ENCODE measurements at regions not wholly inside any gene's neighbourhood (a gene's known extent, or its start where the extent isn't known, plus 50 kb on each side); places are given as distances from the start of the nearest gene placed in this dataset.
A peak's percentile ranks its signal among the peaks of the same experiment; 100 is the strongest.

DNA sequence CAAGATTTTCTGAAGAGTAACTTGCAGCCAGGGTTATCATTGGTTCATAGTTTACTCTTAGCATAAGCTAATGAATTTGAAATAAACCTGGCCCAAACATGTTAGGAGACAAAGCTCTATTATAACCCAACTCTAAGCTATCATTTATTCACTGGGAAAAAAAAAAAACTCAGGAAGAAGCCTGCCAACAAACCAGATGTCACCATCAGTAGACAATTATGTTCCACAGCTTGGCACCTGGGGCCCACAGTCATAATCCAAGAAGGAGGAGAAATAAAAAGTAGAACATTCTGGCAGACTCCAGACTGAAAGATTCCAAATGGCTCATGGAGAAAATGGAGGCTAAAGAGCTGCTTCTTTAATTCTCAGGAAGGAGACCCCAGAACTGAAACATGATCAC is 100.0 kb upstream of the CNR1 start:
- Histone ChIP-seq H3K79me1 (ENCODE audit: low read depth, low read length) (no peaks in the 10 kb centered on the region), H2BK5ac (ENCODE audit: low read length) (no peak overlapping the region), H3K27me3 (ENCODE audit: control insufficient read depth in 3 of 3, insufficient read depth in 3 of 3, low read depth in 1 of 3, low read length in 3 of 3) (no peaks in the 10 kb centered on the region), H2AFZ (ENCODE audit: low read length) (no peak overlapping the region), H3K4me2 (ENCODE audit: insufficient read depth, low read length, poor library complexity, severe bottlenecking) (no peak overlapping the region), H3K9me3 (replicated peaks in 1 of 2; ENCODE audit: control insufficient read depth in 2 of 2, insufficient read depth in 1 of 2, low read depth in 1 of 2, low read length in 2 of 2) (no peaks in the 10 kb centered on the region), H3K23ac (ENCODE audit: low read depth, low read length, poor library complexity) (no peak overlapping the region), H3K14ac (ENCODE audit: low read length) (no peak overlapping the region), H4K91ac (ENCODE audit: low read depth, low read length, poor library complexity) (no peak overlapping the region), H2BK120ac (ENCODE audit: low read depth, low read length) (no peak overlapping the region), H3K27ac (replicated peaks; ENCODE audit: low read length) (no peak overlapping the region), H3K4me1 (ENCODE audit: control insufficient read depth in 2 of 2, insufficient read depth in 1 of 2, low read depth in 1 of 2, low read length in 2 of 2) (peaks cover 0 to 7% of the 10 kb centered on the region in 2 donors), H3K36me3 (replicated peaks in 1 of 2; ENCODE audit: control insufficient read depth in 2 of 2, insufficient read depth in 2 of 2, low read length in 2 of 2) (no peaks in the 10 kb centered on the region), H3K4me3 (ENCODE audit: low read length in 2 of 2) (no peak overlapping the region), H3K4ac (ENCODE audit: low read length) (no peak overlapping the region), H2AK5ac (ENCODE audit: low read depth, low read length) (no peak overlapping the region), H2BK12ac (ENCODE audit: low read length) (no peak overlapping the region), H3K9ac (ENCODE audit: low read depth, low read length, poor library complexity) (no peak overlapping the region), H3K18ac (ENCODE audit: low read length) (no peak overlapping the region), H2BK15ac (ENCODE audit: low read length) (no peak overlapping the region), H4K8ac (ENCODE audit: low read depth, low read length) (no peak overlapping the region)
- DNase-seq (ENCODE audit: low spot score), result no peak

DNA sequence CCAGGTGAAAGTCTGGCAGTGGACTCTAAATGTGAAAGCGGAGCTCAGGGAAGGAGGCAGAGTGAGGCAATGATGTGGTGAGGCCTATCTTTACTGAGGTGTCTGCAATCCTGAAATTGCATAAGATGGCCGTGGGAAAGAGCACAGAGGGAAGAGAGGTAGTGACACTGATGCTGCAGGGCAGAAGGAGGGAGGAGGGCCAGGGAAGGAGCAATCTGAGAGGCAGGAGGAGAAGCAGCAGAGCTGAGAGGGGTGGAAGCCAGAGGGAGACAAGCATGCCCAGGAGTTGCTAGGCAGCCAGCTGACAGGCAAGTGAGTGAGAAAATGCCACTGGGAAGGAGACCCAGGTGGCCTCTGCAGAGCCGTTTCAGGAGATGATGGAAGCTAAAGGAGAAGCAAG is 97.4 kb upstream of the CNR1 start:
- WGBS, 2 donors (ENCODE audit: extremely low coverage in 2 of 2, insufficient read length in 2 of 2, insufficient replicate concordance in 1 of 2), result no CpG with 5 or more reads among the region's 3 CpGs
- Histone ChIP-seq H4K91ac (ENCODE audit: low read depth, low read length, poor library complexity) (no peak overlapping the region), H3K18ac (ENCODE audit: low read length) (peak overlapping the region; percentile 13), H3K9ac (ENCODE audit: low read depth, low read length, poor library complexity) (no peak overlapping the region), H3K4me1 (ENCODE audit: control insufficient read depth in 2 of 2, insufficient read depth in 1 of 2, low read depth in 1 of 2, low read length in 2 of 2) (peaks cover 0 to 5% of the 10 kb centered on the region in 2 donors), H2BK120ac (ENCODE audit: low read depth, low read length) (no peak overlapping the region), H3K4ac (ENCODE audit: low read length) (no peak overlapping the region), H2AFZ (ENCODE audit: low read length) (no peak overlapping the region), H3K27me3 (ENCODE audit: control insufficient read depth in 3 of 3, insufficient read depth in 3 of 3, low read depth in 1 of 3, low read length in 3 of 3) (no peaks in the 10 kb centered on the region), H2BK5ac (ENCODE audit: low read length) (no peak overlapping the region), H2BK12ac (ENCODE audit: low read length) (no peak overlapping the region), H2BK15ac (ENCODE audit: low read length) (no peak overlapping the region), H3K79me1 (ENCODE audit: low read depth, low read length) (no peaks in the 10 kb centered on the region), H3K23ac (ENCODE audit: low read depth, low read length, poor library complexity) (no peak overlapping the region), H4K8ac (ENCODE audit: low read depth, low read length) (no peak overlapping the region), H3K4me3 (ENCODE audit: low read length in 2 of 2) (no peak overlapping the region), H3K9me3 (replicated peaks in 1 of 2; ENCODE audit: control insufficient read depth in 2 of 2, insufficient read depth in 1 of 2, low read depth in 1 of 2, low read length in 2 of 2) (no peaks in the 10 kb centered on the region), H3K27ac (replicated peaks; ENCODE audit: low read length) (no peak overlapping the region), H3K4me2 (ENCODE audit: insufficient read depth, low read length, poor library complexity, severe bottlenecking) (no peak overlapping the region), H2AK5ac (ENCODE audit: low read depth, low read length) (no peak overlapping the region), H3K14ac (ENCODE audit: low read length) (no peak overlapping the region), H3K36me3 (replicated peaks in 1 of 2; ENCODE audit: control insufficient read depth in 2 of 2, insufficient read depth in 2 of 2, low read length in 2 of 2) (no peaks in the 10 kb centered on the region)
- DNase-seq (ENCODE audit: low spot score), result no peak

DNA sequence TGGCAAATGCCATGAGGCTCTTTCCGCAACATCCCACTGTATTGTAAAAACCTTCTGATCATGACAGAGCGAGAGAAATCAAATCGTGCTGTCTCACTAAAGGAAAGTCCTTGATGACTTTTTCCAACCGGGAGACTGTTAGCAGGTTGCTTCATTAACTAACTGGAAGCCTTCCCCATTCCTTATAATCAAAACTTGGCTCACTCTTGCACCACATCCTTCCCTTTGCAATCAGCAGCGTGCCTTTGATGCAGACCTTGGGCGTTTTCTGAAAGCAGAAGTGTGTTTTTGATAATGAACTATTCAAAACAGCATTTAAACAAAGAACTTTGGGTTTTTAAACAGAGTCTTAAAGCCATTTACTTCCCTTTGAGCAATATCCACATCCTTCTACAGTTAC is 96.2 kb upstream of the CNR1 start:
- no peaks in the 10 kb centered on the region for H3K36me3 ChIP-seq (replicated peaks in 1 of 2; ENCODE audit: control insufficient read depth in 2 of 2, insufficient read depth in 2 of 2, low read length in 2 of 2)
- no peak overlapping the region for H2BK12ac ChIP-seq (ENCODE audit: low read length)
- no peak for DNase-seq (ENCODE audit: low spot score)
- H4K91ac ChIP-seq (ENCODE audit: low read depth, low read length, poor library complexity), result no peak overlapping the region
- no peak overlapping the region for H4K8ac ChIP-seq (ENCODE audit: low read depth, low read length)
- no peak overlapping the region for H3K4ac ChIP-seq (ENCODE audit: low read length)
- H3K4me1 ChIP-seq (ENCODE audit: control insufficient read depth in 2 of 2, insufficient read depth in 1 of 2, low read depth in 1 of 2, low read length in 2 of 2), result peaks cover 0 to 3% of the 10 kb centered on the region in 2 donors
- no peak overlapping the region for H2AFZ ChIP-seq (ENCODE audit: low read length)
- H3K23ac ChIP-seq (ENCODE audit: low read depth, low read length, poor library complexity), result no peak overlapping the region
- no peak overlapping the region for H3K14ac ChIP-seq (ENCODE audit: low read length)
- H3K4me2 ChIP-seq (ENCODE audit: insufficient read depth, low read length, poor library complexity, severe bottlenecking), result no peak overlapping the region
- no CpG with 5 or more reads among the region's 6 CpGs for WGBS, 2 donors (ENCODE audit: extremely low coverage in 2 of 2, insufficient read length in 2 of 2, insufficient replicate concordance in 1 of 2)
- H3K9ac ChIP-seq (ENCODE audit: low read depth, low read length, poor library complexity), result no peak overlapping the region
- H3K18ac ChIP-seq (ENCODE audit: low read length), result no peak overlapping the region
- H2BK15ac ChIP-seq (ENCODE audit: low read length), result no peak overlapping the region
- no peak overlapping the region for H2AK5ac ChIP-seq (ENCODE audit: low read depth, low read length)
- H3K27me3 ChIP-seq (ENCODE audit: control insufficient read depth in 3 of 3, insufficient read depth in 3 of 3, low read depth in 1 of 3, low read length in 3 of 3), result no peaks in the 10 kb centered on the region
- no peak overlapping the region for H2BK5ac ChIP-seq (ENCODE audit: low read length)
- no peak overlapping the region for H3K4me3 ChIP-seq (ENCODE audit: low read length in 2 of 2)
- H3K9me3 ChIP-seq (replicated peaks in 1 of 2; ENCODE audit: control insufficient read depth in 2 of 2, insufficient read depth in 1 of 2, low read depth in 1 of 2, low read length in 2 of 2), result no peaks in the 10 kb centered on the region
- no peak overlapping the region for H2BK120ac ChIP-seq (ENCODE audit: low read depth, low read length)
- no peaks in the 10 kb centered on the region for H3K79me1 ChIP-seq (ENCODE audit: low read depth, low read length)
- H3K27ac ChIP-seq (replicated peaks; ENCODE audit: low read length), result no peak overlapping the region

DNA sequence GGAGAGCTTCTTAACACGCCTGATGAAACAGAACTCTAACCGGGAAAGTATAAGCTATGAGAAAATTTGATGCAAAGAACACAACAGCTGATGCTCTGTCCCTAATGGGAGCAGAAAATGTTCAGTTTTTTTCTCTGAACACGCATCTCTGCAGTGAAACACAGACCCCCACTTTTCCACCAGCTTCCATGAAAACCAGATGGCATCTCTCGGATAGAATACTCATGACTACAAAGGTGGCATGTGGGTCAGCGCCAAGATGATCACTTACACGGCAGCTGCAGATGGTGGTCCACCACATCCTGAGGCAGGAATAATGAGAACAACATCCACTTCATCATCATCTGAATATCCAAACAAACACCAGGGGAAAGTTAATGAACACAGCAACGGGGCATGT is 85.2 kb upstream of the CNR1 start:
- Histone ChIP-seq H2BK12ac (ENCODE audit: low read length) (no peak overlapping the region), H2BK5ac (ENCODE audit: low read length) (no peak overlapping the region), H2BK15ac (ENCODE audit: low read length) (no peak overlapping the region), H3K27me3 (ENCODE audit: control insufficient read depth in 3 of 3, insufficient read depth in 3 of 3, low read depth in 1 of 3, low read length in 3 of 3) (no peaks in the 10 kb centered on the region), H3K4me2 (ENCODE audit: insufficient read depth, low read length, poor library complexity, severe bottlenecking) (no peak overlapping the region), H2BK120ac (ENCODE audit: low read depth, low read length) (no peak overlapping the region), H3K23ac (ENCODE audit: low read depth, low read length, poor library complexity) (no peak overlapping the region), H3K4ac (ENCODE audit: low read length) (no peak overlapping the region), H2AFZ (ENCODE audit: low read length) (no peak overlapping the region), H3K36me3 (replicated peaks in 1 of 2; ENCODE audit: control insufficient read depth in 2 of 2, insufficient read depth in 2 of 2, low read length in 2 of 2) (no peaks in the 10 kb centered on the region), H4K91ac (ENCODE audit: low read depth, low read length, poor library complexity) (no peak overlapping the region), H3K14ac (ENCODE audit: low read length) (no peak overlapping the region), H3K79me1 (ENCODE audit: low read depth, low read length) (no peaks in the 10 kb centered on the region), H4K8ac (ENCODE audit: low read depth, low read length) (no peak overlapping the region), H3K9ac (ENCODE audit: low read depth, low read length, poor library complexity) (no peak overlapping the region), H3K18ac (ENCODE audit: low read length) (peak overlapping the region; percentile 12), H3K4me3 (ENCODE audit: low read length in 2 of 2) (no peak overlapping the region), H3K4me1 (ENCODE audit: control insufficient read depth in 2 of 2, insufficient read depth in 1 of 2, low read depth in 1 of 2, low read length in 2 of 2) (peaks cover 0 to 4% of the 10 kb centered on the region in 2 donors), H3K9me3 (replicated peaks in 1 of 2; ENCODE audit: control insufficient read depth in 2 of 2, insufficient read depth in 1 of 2, low read depth in 1 of 2, low read length in 2 of 2) (no peaks in the 10 kb centered on the region), H2AK5ac (ENCODE audit: low read depth, low read length) (no peak overlapping the region), H3K27ac (replicated peaks; ENCODE audit: low read length) (no peak overlapping the region)
- DNase-seq (ENCODE audit: low spot score), result no peak
- no CpG with 5 or more reads among the region's 7 CpGs for WGBS, 2 donors (ENCODE audit: extremely low coverage in 2 of 2, insufficient read length in 2 of 2, insufficient replicate concordance in 1 of 2)
